ENCODE measurements at regions not wholly inside any gene's neighbourhood (a gene's known extent, or its start where the extent isn't known, plus 50 kb on each side); places are given as distances from the start of the nearest gene placed in this dataset.

GRCh38 chr4:170591076-170591475 is 501.3 kb upstream of the AADAT start:
- Histone ChIP-seq H2AFZ (no peak overlapping the region), H3K9ac (no peak overlapping the region), H3K4me1 (no peaks in the 10 kb centered on the region), H3K4me3 (ENCODE audit: low read depth, low read length) (no peak overlapping the region), H3K36me3 (ENCODE audit: control insufficient read depth, insufficient read depth, low read length) (no peaks in the 10 kb centered on the region), H3K79me2 (no peaks in the 10 kb centered on the region), H3K9me3 (ENCODE audit: control insufficient read depth, low read length) (no peaks in the 10 kb centered on the region), H3K27me3 (ENCODE audit: control insufficient read depth, insufficient read depth, low read length) (no peaks in the 10 kb centered on the region), H3K4me2 (ENCODE audit: low read length) (no peak overlapping the region), H3K27ac (no peak overlapping the region)
- TF ChIP-seq, protein P1, sequence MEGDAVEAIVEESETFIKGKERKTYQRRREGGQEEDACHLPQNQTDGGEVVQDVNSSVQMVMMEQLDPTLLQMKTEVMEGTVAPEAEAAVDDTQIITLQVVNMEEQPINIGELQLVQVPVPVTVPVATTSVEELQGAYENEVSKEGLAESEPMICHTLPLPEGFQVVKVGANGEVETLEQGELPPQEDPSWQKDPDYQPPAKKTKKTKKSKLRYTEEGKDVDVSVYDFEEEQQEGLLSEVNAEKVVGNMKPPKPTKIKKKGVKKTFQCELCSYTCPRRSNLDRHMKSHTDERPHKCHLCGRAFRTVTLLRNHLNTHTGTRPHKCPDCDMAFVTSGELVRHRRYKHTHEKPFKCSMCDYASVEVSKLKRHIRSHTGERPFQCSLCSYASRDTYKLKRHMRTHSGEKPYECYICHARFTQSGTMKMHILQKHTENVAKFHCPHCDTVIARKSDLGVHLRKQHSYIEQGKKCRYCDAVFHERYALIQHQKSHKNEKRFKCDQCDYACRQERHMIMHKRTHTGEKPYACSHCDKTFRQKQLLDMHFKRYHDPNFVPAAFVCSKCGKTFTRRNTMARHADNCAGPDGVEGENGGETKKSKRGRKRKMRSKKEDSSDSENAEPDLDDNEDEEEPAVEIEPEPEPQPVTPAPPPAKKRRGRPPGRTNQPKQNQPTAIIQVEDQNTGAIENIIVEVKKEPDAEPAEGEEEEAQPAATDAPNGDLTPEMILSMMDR (IDR thresholded peaks at IDR 0.05), result no peak

DNA sequence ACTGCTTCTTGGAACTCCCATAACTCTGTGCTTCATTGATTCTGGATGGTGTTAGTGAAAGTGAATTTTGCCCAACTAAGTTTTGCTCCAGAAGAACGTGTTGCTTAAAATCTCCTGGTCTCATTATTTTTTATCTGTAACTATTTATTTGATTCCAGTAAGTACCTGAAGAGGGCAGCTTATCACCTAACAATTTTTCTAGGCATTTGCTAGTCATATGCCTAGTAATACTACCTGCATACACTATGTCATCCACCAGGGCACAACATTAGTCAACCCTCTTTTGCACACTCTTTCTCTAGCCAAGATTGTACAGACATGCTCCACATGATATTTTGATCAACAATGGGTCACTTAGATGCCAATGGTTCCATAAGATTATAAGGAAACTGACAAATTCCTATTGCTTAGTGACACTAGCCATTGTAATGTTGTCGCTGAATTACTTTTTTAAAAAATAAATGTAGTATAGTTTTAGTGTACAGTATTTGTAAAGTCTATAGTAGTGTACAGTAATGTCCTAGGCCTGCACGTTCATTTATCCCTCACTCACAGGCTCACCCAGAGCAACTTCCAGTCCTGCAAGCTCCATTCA is 499.9 kb upstream of the AADAT start:
- H3K9me3 ChIP-seq (ENCODE audit: control insufficient read depth, low read length), result no peaks in the 10 kb centered on the region
- TF ChIP-seq, protein P1 (IDR thresholded peaks at IDR 0.05), result no peak
- H3K27ac ChIP-seq, result no peak overlapping the region

GRCh38 chr4:170581969-170582368 is 492.2 kb upstream of the AADAT start:
- no peak overlapping the region for H3K4me3 ChIP-seq (ENCODE audit: low read depth, low read length)
- H2AFZ ChIP-seq, result no peak overlapping the region
- no peak overlapping the region for H3K4me2 ChIP-seq (ENCODE audit: low read length)
- TF ChIP-seq, protein P1 (IDR thresholded peaks at IDR 0.05), result no peak
- no peaks in the 10 kb centered on the region for H3K4me1 ChIP-seq
- no peaks in the 10 kb centered on the region for H3K36me3 ChIP-seq (ENCODE audit: control insufficient read depth, insufficient read depth, low read length)
- no peak overlapping the region for H3K27ac ChIP-seq
- no peaks in the 10 kb centered on the region for H3K27me3 ChIP-seq (ENCODE audit: control insufficient read depth, insufficient read depth, low read length)
- no peaks in the 10 kb centered on the region for H3K79me2 ChIP-seq
- no peaks in the 10 kb centered on the region for H3K9me3 ChIP-seq (ENCODE audit: control insufficient read depth, low read length)
- H3K9ac ChIP-seq, result no peak overlapping the region

More for the DNA sequence above, 499.9 kb upstream of the AADAT start:
- Histone ChIP-seq H3K9ac (no peak overlapping the region), H3K4me1 (no peaks in the 10 kb centered on the region), H3K36me3 (ENCODE audit: control insufficient read depth, insufficient read depth, low read length) (no peaks in the 10 kb centered on the region), H2AFZ (no peak overlapping the region), H3K79me2 (no peaks in the 10 kb centered on the region), H3K27me3 (ENCODE audit: control insufficient read depth, insufficient read depth, low read length) (no peaks in the 10 kb centered on the region), H3K4me2 (ENCODE audit: low read length) (no peak overlapping the region), H3K4me3 (ENCODE audit: low read depth, low read length) (no peak overlapping the region)

GRCh38 chr4:170581322-170581721 is 491.6 kb upstream of the AADAT start:
- Histone ChIP-seq H3K4me1 (no peaks in the 10 kb centered on the region), H3K9ac (no peak overlapping the region), H3K27ac (no peak overlapping the region), H3K36me3 (ENCODE audit: control insufficient read depth, insufficient read depth, low read length) (no peaks in the 10 kb centered on the region), H2AFZ (no peak overlapping the region), H3K4me2 (ENCODE audit: low read length) (no peak overlapping the region), H3K4me3 (ENCODE audit: low read depth, low read length) (no peak overlapping the region), H3K9me3 (ENCODE audit: control insufficient read depth, low read length) (no peaks in the 10 kb centered on the region), H3K79me2 (no peaks in the 10 kb centered on the region), H3K27me3 (ENCODE audit: control insufficient read depth, insufficient read depth, low read length) (no peaks in the 10 kb centered on the region)
- TF ChIP-seq, protein P1 (IDR thresholded peaks at IDR 0.05), result no peak

- H3K9me3 ChIP-seq (ENCODE audit: control insufficient read depth, low read length), result no peaks in the 10 kb centered on the region
- no peaks in the 10 kb centered on the region for H3K4me1 ChIP-seq
- no peaks in the 10 kb centered on the region for H3K27me3 ChIP-seq (ENCODE audit: control insufficient read depth, insufficient read depth, low read length)
- no peaks in the 10 kb centered on the region for H3K36me3 ChIP-seq (ENCODE audit: control insufficient read depth, insufficient read depth, low read length)
- TF ChIP-seq, protein P1 (IDR thresholded peaks at IDR 0.05), result no peak
- no peak overlapping the region for H3K4me3 ChIP-seq (ENCODE audit: low read depth, low read length)
- H2AFZ ChIP-seq, result no peak overlapping the region
- no peaks in the 10 kb centered on the region for H3K79me2 ChIP-seq
- H3K9ac ChIP-seq, result no peak overlapping the region
- H3K27ac ChIP-seq, result no peak overlapping the region
- no peak overlapping the region for H3K4me2 ChIP-seq (ENCODE audit: low read length)
Measured at GRCh38 chr4:170580651-170581050, 490.9 kb upstream of the AADAT start.

All from parathyroid adenoma (tissue), 2 donors.